HEK293 (cell line): ENCODE measurements at regions not wholly inside any gene's neighbourhood (a gene's known extent, or its start where the extent isn't known, plus 50 kb on each side); places are given as distances from the start of the nearest gene placed in this dataset.

Source experiments
- HOXA7 ChIP-seq: sonication (generic); formaldehyde crosslinking; IDR thresholded peaks from 2 replicates; pipeline ENCODE4 v1.8.1; 2022; ENCODE audit warnings: missing genetic modification reagents, borderline replicate concordance
- KLF1 ChIP-seq: fragments of 450-650 bp; formaldehyde crosslinking; IDR thresholded peaks from 2 replicates; pipeline ENCODE4 v1.5.1; 2016; ENCODE audit warnings: missing biosample characterization, missing genetic modification characterization
- REST ChIP-seq: fragments of 450-650 bp; formaldehyde crosslinking; IDR thresholded peaks from 2 replicates; pipeline ENCODE4 v1.5.1; 2016; ENCODE audit warnings: missing biosample characterization, missing genetic modification characterization
- ZNF112 ChIP-seq: fragments of 450-650 bp; formaldehyde crosslinking; IDR thresholded peaks from 2 replicates; pipeline ENCODE4 v1.5.0; 2017; ENCODE audit warnings: missing biosample characterization, missing genetic modification characterization
- ZNF121 ChIP-seq: fragments of 450-650 bp; formaldehyde crosslinking; IDR thresholded peaks from 2 replicates; pipeline ENCODE4 v1.5.1; 2016; ENCODE audit warnings: missing biosample characterization, missing genetic modification characterization
- ZNF157 ChIP-seq: fragments of 450-650 bp; formaldehyde crosslinking; IDR thresholded peaks from 2 replicates; pipeline ENCODE4 v1.5.1; 2016; ENCODE audit warnings: missing biosample characterization, missing genetic modification characterization
- ZNF354C ChIP-seq: fragments of 450-650 bp; formaldehyde crosslinking; IDR thresholded peaks from 2 replicates; pipeline ENCODE4 v1.5.1; 2016; ENCODE audit warnings: missing biosample characterization, missing genetic modification characterization, low read depth, borderline replicate concordance
- ZNF423 ChIP-seq: fragments of 450-650 bp; formaldehyde crosslinking; IDR thresholded peaks from 2 replicates; pipeline ENCODE4 v1.5.1; 2016; ENCODE audit warnings: missing biosample characterization, missing genetic modification characterization
- TF ChIP-seq, protein P1 (sequence below): fragments of 450-650 bp; formaldehyde crosslinking; IDR thresholded peaks from 2 replicates; pipeline ENCODE4 v1.5.1; 2016; ENCODE audit warnings: missing biosample characterization, missing genetic modification characterization

DNA sequence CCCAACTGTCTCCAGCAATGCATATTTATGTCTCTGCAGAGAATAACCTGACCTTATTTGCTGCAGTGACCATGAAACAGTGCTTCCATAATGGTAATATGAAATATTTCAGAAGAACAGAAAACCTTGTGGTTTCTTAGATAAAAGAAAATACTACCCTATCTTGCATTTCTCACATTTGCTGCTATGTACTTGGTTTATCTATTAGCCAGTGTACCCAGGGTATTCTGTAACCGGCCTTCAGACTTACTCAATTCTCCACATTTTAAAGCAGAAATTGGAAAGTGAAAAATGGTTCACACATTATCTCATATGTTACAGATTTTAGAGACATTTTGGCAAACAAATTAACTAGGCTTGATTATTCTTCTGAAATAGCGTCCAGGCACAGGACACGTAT, 57.9 kb upstream of the CCDC91 start:
- TF ChIP-seq KLF1: no peak
- TF ChIP-seq, protein P1, sequence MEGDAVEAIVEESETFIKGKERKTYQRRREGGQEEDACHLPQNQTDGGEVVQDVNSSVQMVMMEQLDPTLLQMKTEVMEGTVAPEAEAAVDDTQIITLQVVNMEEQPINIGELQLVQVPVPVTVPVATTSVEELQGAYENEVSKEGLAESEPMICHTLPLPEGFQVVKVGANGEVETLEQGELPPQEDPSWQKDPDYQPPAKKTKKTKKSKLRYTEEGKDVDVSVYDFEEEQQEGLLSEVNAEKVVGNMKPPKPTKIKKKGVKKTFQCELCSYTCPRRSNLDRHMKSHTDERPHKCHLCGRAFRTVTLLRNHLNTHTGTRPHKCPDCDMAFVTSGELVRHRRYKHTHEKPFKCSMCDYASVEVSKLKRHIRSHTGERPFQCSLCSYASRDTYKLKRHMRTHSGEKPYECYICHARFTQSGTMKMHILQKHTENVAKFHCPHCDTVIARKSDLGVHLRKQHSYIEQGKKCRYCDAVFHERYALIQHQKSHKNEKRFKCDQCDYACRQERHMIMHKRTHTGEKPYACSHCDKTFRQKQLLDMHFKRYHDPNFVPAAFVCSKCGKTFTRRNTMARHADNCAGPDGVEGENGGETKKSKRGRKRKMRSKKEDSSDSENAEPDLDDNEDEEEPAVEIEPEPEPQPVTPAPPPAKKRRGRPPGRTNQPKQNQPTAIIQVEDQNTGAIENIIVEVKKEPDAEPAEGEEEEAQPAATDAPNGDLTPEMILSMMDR (tag by site-specific recombination): no peak
- no peak for TF ChIP-seq ZNF354C (tag by site-specific recombination)
- TF ChIP-seq ZNF157 (tag by site-specific recombination): no peak
- no peak for TF ChIP-seq ZNF112
- TF ChIP-seq ZNF121 (tag by site-specific recombination): no peak
- TF ChIP-seq REST (tag by site-specific recombination): no peak
- TF ChIP-seq HOXA7 (CRISPR knock-in tag): no peak
- no peak for TF ChIP-seq ZNF423 (tag by site-specific recombination)
